Smooth muscle cell (in vitro differentiated cells): ENCODE measurements at regions not wholly inside any gene's neighbourhood (a gene's known extent, or its start where the extent isn't known, plus 50 kb on each side); places are given as distances from the start of the nearest gene placed in this dataset.

Experiments used
- DNase-seq: peaks from one replicate; lab custom pipeline; 2025; ENCODE audit not compliant: unreplicated experiment; lab: John Stamatoyannopoulos, UW
- H2AFZ ChIP-seq: fragments of 200-600 bp; sonication (generic); 2 replicates; pipeline ENCODE4 v1.6.0; 2016; ENCODE audit warnings: antibody characterized with exemption, low read depth, mild to moderate bottlenecking
- H3F3A ChIP-seq: fragments of 200-600 bp; sonication (generic); 2 replicates; pipeline ENCODE4 v1.6.0; 2017; ENCODE audit warnings: antibody characterized with exemption, low read depth
- H3K27ac ChIP-seq: fragments of 200-600 bp; sonication (generic); 2 replicates; pipeline ENCODE4 v1.5.1; 2016; ENCODE audit warnings: low read depth, mild to moderate bottlenecking
- H3K27me3 ChIP-seq: fragments of 200-600 bp; sonication (generic); 2 replicates; pipeline ENCODE4 v1.6.1; 2016; ENCODE audit warnings: low read depth, mild to moderate bottlenecking
- H3K36me3 ChIP-seq: fragments of 200-600 bp; sonication (generic); 2 replicates; pipeline ENCODE4 v1.5.1; 2016; ENCODE audit warnings: low read depth
- H3K4me1 ChIP-seq: fragments of 200-600 bp; sonication (generic); 2 replicates; pipeline ENCODE4 v1.5.1; 2016; ENCODE audit warnings: low read depth
- H3K4me2 ChIP-seq: fragments of 200-600 bp; sonication (generic); 2 replicates; pipeline ENCODE4 v1.6.0; 2016; ENCODE audit warnings: mild to moderate bottlenecking
- H3K4me3 ChIP-seq: fragments of 200-600 bp; sonication (generic); 2 replicates; pipeline ENCODE4 v1.5.1; 2016; ENCODE audit warnings: mild to moderate bottlenecking
- H3K79me2 ChIP-seq: fragments of 200-600 bp; sonication (generic); 2 replicates; pipeline ENCODE4 v1.6.0; 2016; ENCODE audit warnings: low read depth, mild to moderate bottlenecking
- H3K9ac ChIP-seq: fragments of 200-600 bp; sonication (generic); 2 replicates; pipeline ENCODE4 v1.6.0; 2016; ENCODE audit warnings: low read depth
- H3K9me3 ChIP-seq: fragments of 200-600 bp; sonication (generic); replicated peaks from 2 replicates; pipeline ENCODE4 v1.5.1; 2016; ENCODE audit warnings: low read depth
- H4K20me1 ChIP-seq: fragments of 200-600 bp; sonication (generic); 2 replicates; pipeline ENCODE4 v1.6.0; 2016; ENCODE audit warnings: low read depth
- CTCF ChIP-seq: fragments of 200-600 bp; sonication (generic); IDR thresholded peaks from 2 replicates; pipeline ENCODE4 v1.5.1; 2017; ENCODE audit warnings: borderline replicate concordance, mild to moderate bottlenecking, antibody characterized with exemption; ENCODE audit not compliant: insufficient read depth, poor library complexity, severe bottlenecking
- WGBS: methylation state at CpG from one replicate; pipeline ENCODE4 v1.1.7; 2016; ENCODE audit warnings: low lambda C conversion rate; 5-methylcytosine and 5-hydroxymethylcytosine counted together

GRCh38 chr10:43958964-43959363, 310.3 kb upstream of the ZNF32 start:
- 96% methylated on average over 6 of the region's 6 CpGs for WGBS
- Histone ChIP-seq H3K79me2 (no peaks in the 10 kb centered on the region), H3K27me3 (peaks cover 24% of the 10 kb centered on the region), H2AFZ (no peak overlapping the region), H3K4me1 (no peaks in the 10 kb centered on the region), H3F3A (no peaks in the 10 kb centered on the region), H3K4me2 (no peak overlapping the region), H3K36me3 (no peaks in the 10 kb centered on the region), H3K9me3 (no peaks in the 10 kb centered on the region), H3K4me3 (no peak overlapping the region), H3K27ac (no peak overlapping the region), H3K9ac (no peak overlapping the region), H4K20me1 (no peaks in the 10 kb centered on the region)
- no peak for TF ChIP-seq CTCF
- no peak for DNase-seq

GRCh38 chr10:43958071-43958432, 309.4 kb upstream of the ZNF32 start:
- Histone ChIP-seq H3K4me3 (no peak overlapping the region), H3K27me3 (peaks cover 24% of the 10 kb centered on the region), H3K4me1 (no peaks in the 10 kb centered on the region), H3K36me3 (no peaks in the 10 kb centered on the region), H3K4me2 (no peak overlapping the region), H4K20me1 (no peaks in the 10 kb centered on the region), H3K9me3 (no peaks in the 10 kb centered on the region), H3K9ac (no peak overlapping the region), H3K79me2 (no peaks in the 10 kb centered on the region), H2AFZ (no peak overlapping the region), H3F3A (no peaks in the 10 kb centered on the region), H3K27ac (no peak overlapping the region)
- no peak for DNase-seq
- no peak for TF ChIP-seq CTCF
- 97% methylated on average over 6 of the region's 6 CpGs for WGBS

GRCh38 chr10:43957267-43958070, 308.8 kb upstream of the ZNF32 start:
- H3K4me1 ChIP-seq = no peaks in the 10 kb centered on the region
- H3K79me2 ChIP-seq = no peaks in the 10 kb centered on the region
- no peak overlapping the region for H3K27ac ChIP-seq
- H3K9ac ChIP-seq = no peak overlapping the region
- TF ChIP-seq CTCF = no peak
- no peak for DNase-seq
- no peaks in the 10 kb centered on the region for H3K9me3 ChIP-seq
- H3K4me3 ChIP-seq = no peak overlapping the region
- no peak overlapping the region for H2AFZ ChIP-seq
- H3F3A ChIP-seq = no peaks in the 10 kb centered on the region
- H4K20me1 ChIP-seq = no peaks in the 10 kb centered on the region
- H3K27me3 ChIP-seq = peaks cover 24% of the 10 kb centered on the region
- WGBS = 87% methylated on average over 6 of the region's 6 CpGs
- H3K36me3 ChIP-seq = no peaks in the 10 kb centered on the region
- H3K4me2 ChIP-seq = no peak overlapping the region

- Histone ChIP-seq H3K9ac (no peak overlapping the region), H2AFZ (no peak overlapping the region), H3K36me3 (no peaks in the 10 kb centered on the region), H3K27me3 (peaks cover 24% of the 10 kb centered on the region), H3K27ac (no peak overlapping the region), H3K79me2 (no peaks in the 10 kb centered on the region), H3K4me2 (no peak overlapping the region), H3F3A (no peaks in the 10 kb centered on the region), H3K9me3 (no peaks in the 10 kb centered on the region), H3K4me3 (no peak overlapping the region), H4K20me1 (no peaks in the 10 kb centered on the region), H3K4me1 (no peaks in the 10 kb centered on the region)
- TF ChIP-seq CTCF = no peak
- no peak for DNase-seq
- 89% methylated on average over 3 of the region's 3 CpGs for WGBS
These were observed 307.3 kb upstream of the ZNF32 start for GRCh38 chr10:43955978-43956377.
